Panc1 (cell line): ENCODE measurements at regions not wholly inside any gene's neighbourhood (a gene's known extent, or its start where the extent isn't known, plus 50 kb on each side); places are given as distances from the start of the nearest gene placed in this dataset.

Experiments
- POLR2AphosphoS5 ChIP-seq: IDR thresholded peaks from 2 replicates; pipeline ENCODE4 v1.6.1; 2012; ENCODE audit warnings: mild to moderate bottlenecking, low read depth, low read length, moderate library complexity
- SIN3A ChIP-seq: IDR thresholded peaks from 2 replicates; pipeline ENCODE4 v1.6.1; 2012; ENCODE audit warnings: low read depth, mild to moderate bottlenecking, low read length, moderate library complexity, borderline replicate concordance; ENCODE audit not compliant: insufficient read depth
- TCF7L2 ChIP-seq: IDR thresholded peaks from 2 replicates; pipeline ENCODE4 v1.6.1; 2011; ENCODE audit warnings: mild to moderate bottlenecking, low read depth, low read length, inconsistent platforms
- TF ChIP-seq, protein P1 (sequence below): fragments of 450-650 bp; IDR thresholded peaks from 2 replicates; pipeline ENCODE4 v1.5.1; 2017; ENCODE audit warnings: mild to moderate bottlenecking
- TF ChIP-seq, protein P2 (sequence below), 2 experiments: IDR thresholded peaks; 2 replicates each; pipeline ENCODE4 v1.6.1; 2011 to 2012; ENCODE audit warnings: low read depth in 2 of 2, control low read depth in 1 of 2, low read length in 1 of 2, mild to moderate bottlenecking in 1 of 2, moderate library complexity in 1 of 2; ENCODE audit not compliant: insufficient read depth in 1 of 2

DNA sequence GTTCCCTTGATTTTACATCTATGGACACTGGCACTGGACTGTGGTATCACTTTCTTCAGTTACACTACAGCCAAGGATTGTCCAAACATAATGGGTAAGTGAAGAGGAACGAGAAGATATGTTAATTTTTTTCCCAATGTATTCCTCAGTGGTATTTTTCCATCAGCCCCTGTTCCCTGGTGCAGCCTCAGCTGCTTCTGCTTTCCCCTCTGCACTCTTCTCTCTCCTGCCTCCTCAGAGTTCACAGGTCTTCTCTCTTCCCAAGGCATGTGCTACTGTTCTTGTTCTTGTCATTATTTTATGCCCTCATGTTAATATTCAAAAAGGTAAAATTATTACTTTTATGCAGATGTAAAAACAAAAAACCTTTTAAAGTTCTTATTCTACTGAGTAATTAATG, 378.0 kb upstream of the NRXN1 start:
- TF ChIP-seq, protein P1, sequence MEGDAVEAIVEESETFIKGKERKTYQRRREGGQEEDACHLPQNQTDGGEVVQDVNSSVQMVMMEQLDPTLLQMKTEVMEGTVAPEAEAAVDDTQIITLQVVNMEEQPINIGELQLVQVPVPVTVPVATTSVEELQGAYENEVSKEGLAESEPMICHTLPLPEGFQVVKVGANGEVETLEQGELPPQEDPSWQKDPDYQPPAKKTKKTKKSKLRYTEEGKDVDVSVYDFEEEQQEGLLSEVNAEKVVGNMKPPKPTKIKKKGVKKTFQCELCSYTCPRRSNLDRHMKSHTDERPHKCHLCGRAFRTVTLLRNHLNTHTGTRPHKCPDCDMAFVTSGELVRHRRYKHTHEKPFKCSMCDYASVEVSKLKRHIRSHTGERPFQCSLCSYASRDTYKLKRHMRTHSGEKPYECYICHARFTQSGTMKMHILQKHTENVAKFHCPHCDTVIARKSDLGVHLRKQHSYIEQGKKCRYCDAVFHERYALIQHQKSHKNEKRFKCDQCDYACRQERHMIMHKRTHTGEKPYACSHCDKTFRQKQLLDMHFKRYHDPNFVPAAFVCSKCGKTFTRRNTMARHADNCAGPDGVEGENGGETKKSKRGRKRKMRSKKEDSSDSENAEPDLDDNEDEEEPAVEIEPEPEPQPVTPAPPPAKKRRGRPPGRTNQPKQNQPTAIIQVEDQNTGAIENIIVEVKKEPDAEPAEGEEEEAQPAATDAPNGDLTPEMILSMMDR: no peak
- TF ChIP-seq POLR2AphosphoS5: no peak
- no peak for TF ChIP-seq SIN3A
- no peak for TF ChIP-seq TCF7L2
- TF ChIP-seq, protein P2, sequence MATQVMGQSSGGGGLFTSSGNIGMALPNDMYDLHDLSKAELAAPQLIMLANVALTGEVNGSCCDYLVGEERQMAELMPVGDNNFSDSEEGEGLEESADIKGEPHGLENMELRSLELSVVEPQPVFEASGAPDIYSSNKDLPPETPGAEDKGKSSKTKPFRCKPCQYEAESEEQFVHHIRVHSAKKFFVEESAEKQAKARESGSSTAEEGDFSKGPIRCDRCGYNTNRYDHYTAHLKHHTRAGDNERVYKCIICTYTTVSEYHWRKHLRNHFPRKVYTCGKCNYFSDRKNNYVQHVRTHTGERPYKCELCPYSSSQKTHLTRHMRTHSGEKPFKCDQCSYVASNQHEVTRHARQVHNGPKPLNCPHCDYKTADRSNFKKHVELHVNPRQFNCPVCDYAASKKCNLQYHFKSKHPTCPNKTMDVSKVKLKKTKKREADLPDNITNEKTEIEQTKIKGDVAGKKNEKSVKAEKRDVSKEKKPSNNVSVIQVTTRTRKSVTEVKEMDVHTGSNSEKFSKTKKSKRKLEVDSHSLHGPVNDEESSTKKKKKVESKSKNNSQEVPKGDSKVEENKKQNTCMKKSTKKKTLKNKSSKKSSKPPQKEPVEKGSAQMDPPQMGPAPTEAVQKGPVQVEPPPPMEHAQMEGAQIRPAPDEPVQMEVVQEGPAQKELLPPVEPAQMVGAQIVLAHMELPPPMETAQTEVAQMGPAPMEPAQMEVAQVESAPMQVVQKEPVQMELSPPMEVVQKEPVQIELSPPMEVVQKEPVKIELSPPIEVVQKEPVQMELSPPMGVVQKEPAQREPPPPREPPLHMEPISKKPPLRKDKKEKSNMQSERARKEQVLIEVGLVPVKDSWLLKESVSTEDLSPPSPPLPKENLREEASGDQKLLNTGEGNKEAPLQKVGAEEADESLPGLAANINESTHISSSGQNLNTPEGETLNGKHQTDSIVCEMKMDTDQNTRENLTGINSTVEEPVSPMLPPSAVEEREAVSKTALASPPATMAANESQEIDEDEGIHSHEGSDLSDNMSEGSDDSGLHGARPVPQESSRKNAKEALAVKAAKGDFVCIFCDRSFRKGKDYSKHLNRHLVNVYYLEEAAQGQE (IDR thresholded peaks at IDR 0.05; ENCODE audit: insufficient read depth in 1 of 2, low read depth in 2 of 2, low read length in 1 of 2): no peak
